GM23338 (cell line): ENCODE measurements at regions not wholly inside any gene's neighbourhood (a gene's known extent, or its start where the extent isn't known, plus 50 kb on each side); places are given as distances from the start of the nearest gene placed in this dataset.

Experiments used
- ATAC-seq: fragments of 200-7000 bp; cut with Tn5 transposase; 3 replicates; pipeline ENCODE4 v1.9.1; 2020
- DNase-seq: peaks from one replicate; pipeline ENCODE4 v3.0.0-alpha.2; 2015; ENCODE audit warnings: low spot score
- H2AFZ ChIP-seq: fragments of 200-600 bp; sonication (generic); 2 replicates; pipeline ENCODE4 v1.8.0; 2016; ENCODE audit warnings: antibody characterized with exemption, mild to moderate bottlenecking, moderate library complexity
- H3F3A ChIP-seq: fragments of 200-600 bp; sonication (generic); replicated peaks from 2 replicates; pipeline ENCODE4 v1.8.0; 2017; ENCODE audit warnings: antibody characterized with exemption, mixed run types, low read depth
- H3K27ac ChIP-seq: fragments of 200-600 bp; sonication (generic); 2 replicates; pipeline ENCODE4 v1.6.1; 2016; ENCODE audit warnings: low read depth
- H3K27me3 ChIP-seq: fragments of 200-600 bp; sonication (generic); 2 replicates; pipeline ENCODE4 v1.8.0; 2016; ENCODE audit warnings: mild to moderate bottlenecking, mixed run types, moderate library complexity; ENCODE audit not compliant: insufficient read depth
- H3K36me3 ChIP-seq: fragments of 200-600 bp; sonication (generic); 2 replicates; pipeline ENCODE4 v1.8.0; 2016; ENCODE audit warnings: mild to moderate bottlenecking; ENCODE audit not compliant: insufficient read depth
- H3K4me1 ChIP-seq: fragments of 200-600 bp; sonication (generic); 2 replicates; pipeline ENCODE4 v1.8.0; 2016; ENCODE audit warnings: mild to moderate bottlenecking, moderate library complexity; ENCODE audit not compliant: insufficient read depth
- H3K4me2 ChIP-seq: fragments of 200-600 bp; sonication (generic); 2 replicates; pipeline ENCODE4 v1.7.1; 2017; ENCODE audit warnings: mixed run types
- H3K4me3 ChIP-seq: fragments of 200-600 bp; sonication (generic); 2 replicates; pipeline ENCODE4 v1.6.1; 2016; ENCODE audit warnings: mixed run types
- H3K79me2 ChIP-seq: fragments of 200-600 bp; sonication (generic); replicated peaks from 2 replicates; pipeline ENCODE4 v1.8.0; 2017; ENCODE audit warnings: mild to moderate bottlenecking; ENCODE audit not compliant: insufficient read depth
- H3K9me2 ChIP-seq: fragments of 200-600 bp; sonication (generic); 2 replicates; pipeline ENCODE4 v1.8.0; 2017; ENCODE audit not compliant: insufficient read depth
- H4K20me1 ChIP-seq: fragments of 200-600 bp; sonication (generic); replicated peaks from 2 replicates; pipeline ENCODE4 v1.8.0; 2017; ENCODE audit warnings: mild to moderate bottlenecking; ENCODE audit not compliant: insufficient read depth
- H3K27ac Mint-ChIP-seq: 2 replicates; pipeline ENCODE4 v1.8.0; 2020; ENCODE audit warnings: inconsistent platforms, mild to moderate bottlenecking, moderate library complexity, mixed read lengths
- H3K27me3 Mint-ChIP-seq: 3 replicates; pipeline ENCODE4 v1.8.0; 2022; ENCODE audit warnings: low read depth, mild to moderate bottlenecking, moderate library complexity, mixed read lengths, inconsistent platforms; ENCODE audit not compliant: insufficient read depth, poor library complexity
- H3K36me3 Mint-ChIP-seq: 3 replicates; pipeline ENCODE4 v1.8.0; 2021; ENCODE audit warnings: low read depth, mild to moderate bottlenecking, inconsistent platforms, moderate library complexity, mixed read lengths
- H3K4me1 Mint-ChIP-seq: 3 replicates; pipeline ENCODE4 v1.8.0; 2020; ENCODE audit warnings: mild to moderate bottlenecking, inconsistent platforms, mixed read lengths
- H3K4me3 Mint-ChIP-seq: 3 replicates; pipeline ENCODE4 v1.8.0; 2021; ENCODE audit warnings: moderate library complexity, mild to moderate bottlenecking, inconsistent platforms, mixed read lengths
- H3K9me3 Mint-ChIP-seq: 3 replicates; pipeline ENCODE4 v1.8.0; 2020; ENCODE audit warnings: moderate library complexity, mild to moderate bottlenecking, inconsistent platforms, mixed read lengths
- CREB1 ChIP-seq: fragments of 250-450 bp; sonication (Bioruptor Pico); IDR thresholded peaks from 2 replicates; pipeline ENCODE4 v1.5.0; 2020; ENCODE audit warnings: low read depth, mild to moderate bottlenecking, moderate library complexity
- EZH2phosphoT487 ChIP-seq: fragments of 200-600 bp; sonication (generic); IDR thresholded peaks from one replicate; pipeline ENCODE4 v1.8.1; 2018; ENCODE audit warnings: antibody characterized with exemption; ENCODE audit not compliant: unreplicated experiment
- JUNB ChIP-seq: IDR thresholded peaks from one replicate; pipeline ENCODE4 v1.6.1; 2016; ENCODE audit warnings: antibody characterized with exemption; ENCODE audit not compliant: unreplicated experiment
- POLR2AphosphoS5 ChIP-seq: IDR thresholded peaks from 2 replicates; pipeline ENCODE4 v1.6.1; 2016; ENCODE audit warnings: antibody characterized with exemption, low read depth
- ZNF114 ChIP-seq: fragments of 250-450 bp; sonication (Bioruptor Pico); IDR thresholded peaks from 2 replicates; pipeline ENCODE4 v1.5.0; 2020; ENCODE audit warnings: mild to moderate bottlenecking, moderate library complexity
- ZNF462 ChIP-seq: fragments of 250-450 bp; sonication (Bioruptor Pico); IDR thresholded peaks from 2 replicates; pipeline ENCODE4 v1.5.0; 2020; ENCODE audit warnings: mild to moderate bottlenecking, moderate library complexity

- Mint-ChIP-seq H3K27ac (no peak overlapping the region), H3K9me3 (no peaks in the 10 kb centered on the region), H3K36me3 (no peaks in the 10 kb centered on the region), H3K4me1 (peaks cover 4% of the 10 kb centered on the region), H3K4me3 (no peak overlapping the region), H3K27me3 (no peaks in the 10 kb centered on the region)
- Histone ChIP-seq H2AFZ (peak overlapping the region; percentile 16; the same call in 1 of the 2 replicates), H3K36me3 (no peaks in the 10 kb centered on the region), H3K4me2 (no peak overlapping the region), H4K20me1 (no peaks in the 10 kb centered on the region), H3K4me1 (peaks cover 6% of the 10 kb centered on the region; the same call in 1 of the 2 replicates), H3K27me3 (no peaks in the 10 kb centered on the region), H3K79me2 (no peaks in the 10 kb centered on the region), H3K4me3 (no peak overlapping the region), H3K27ac (no peak overlapping the region), H3K9me2 (peaks cover 8% of the 10 kb centered on the region; the same call in 1 of the 2 replicates), H3F3A (no peaks in the 10 kb centered on the region)
- DNase-seq (no peak), ATAC-seq (no peak)
- TF ChIP-seq ZNF114 (no peak), ZNF462 (CRISPR knock-in tag) (no peak), CREB1 (CRISPR knock-in tag) (no peak), JUNB (no peak), EZH2phosphoT487 (no peak)
Measured at GRCh38 chr5:97979740-97980139, 793.7 kb upstream of the RGMB start.

- DNase-seq, result no peak
- Histone ChIP-seq H3K4me2 (no peak overlapping the region), H3K4me3 (no peak overlapping the region), H3K79me2 (no peaks in the 10 kb centered on the region), H2AFZ (peak overlapping the region; percentile 16; the same call in 1 of the 2 replicates), H3K27me3 (no peaks in the 10 kb centered on the region), H3K4me1 (peaks cover 2% of the 10 kb centered on the region; the same call in 1 of the 2 replicates), H4K20me1 (no peaks in the 10 kb centered on the region), H3K27ac (no peak overlapping the region), H3F3A (no peaks in the 10 kb centered on the region), H3K36me3 (no peaks in the 10 kb centered on the region), H3K9me2 (peaks cover 8% of the 10 kb centered on the region; the same call in 1 of the 2 replicates)
- Mint-ChIP-seq H3K9me3 (no peaks in the 10 kb centered on the region), H3K4me1 (peaks cover 2% of the 10 kb centered on the region), H3K36me3 (no peaks in the 10 kb centered on the region), H3K27ac (no peak overlapping the region), H3K4me3 (no peak overlapping the region), H3K27me3 (no peaks in the 10 kb centered on the region)
- ATAC-seq, result no peak
- TF ChIP-seq ZNF114 (no peak), POLR2AphosphoS5 (no peak)
Measured at GRCh38 chr5:97980291-97980690, 793.2 kb upstream of the RGMB start.
